BJ (cell line): ENCODE measurements at regions not wholly inside any gene's neighbourhood (a gene's known extent, or its start where the extent isn't known, plus 50 kb on each side); places are given as distances from the start of the nearest gene placed in this dataset.

ENCODE experiments used
- CTCF ChIA-PET: fragments of 350-600 bp; formaldehyde crosslinking; extraction: SDS; loops from one replicate; lab custom pipeline; 2021; ENCODE audit warnings: antibody characterized with exemption, inconsistent platforms; lab: Yijun Ruan, JAX
- POLR2A ChIA-PET: fragments of 300-600 bp; sonication (Branson Sonifier 250); formaldehyde crosslinking; extraction: SDS; loops from one replicate; lab custom pipeline; 2021; ENCODE audit warnings: antibody characterized with exemption; lab: Charles Lee
- DNase-seq: peaks from one replicate; pipeline ENCODE4 v3.0.0-alpha.2; 2011; ENCODE audit warnings: low read depth
- H3K27me3 ChIP-seq: 2 replicates; pipeline ENCODE4 v1.6.0; 2011; ENCODE audit warnings: low read length; ENCODE audit not compliant: control insufficient read depth, insufficient read depth
- H3K36me3 ChIP-seq: 2 replicates; pipeline ENCODE4 v1.5.1; 2011; ENCODE audit warnings: low read length; ENCODE audit not compliant: control insufficient read depth, insufficient read depth
- H3K4me3 ChIP-seq: 2 replicates; pipeline ENCODE4 v1.5.1; 2011; ENCODE audit warnings: low read depth, mild to moderate bottlenecking, control low read depth, low read length
- TF ChIP-seq, protein P1 (sequence below): IDR thresholded peaks from 2 replicates; pipeline ENCODE4 v1.5.1; 2011; ENCODE audit warnings: low read depth, mild to moderate bottlenecking, control low read depth, inconsistent platforms, low read length, moderate library complexity; ENCODE audit not compliant: insufficient read depth

DNA sequence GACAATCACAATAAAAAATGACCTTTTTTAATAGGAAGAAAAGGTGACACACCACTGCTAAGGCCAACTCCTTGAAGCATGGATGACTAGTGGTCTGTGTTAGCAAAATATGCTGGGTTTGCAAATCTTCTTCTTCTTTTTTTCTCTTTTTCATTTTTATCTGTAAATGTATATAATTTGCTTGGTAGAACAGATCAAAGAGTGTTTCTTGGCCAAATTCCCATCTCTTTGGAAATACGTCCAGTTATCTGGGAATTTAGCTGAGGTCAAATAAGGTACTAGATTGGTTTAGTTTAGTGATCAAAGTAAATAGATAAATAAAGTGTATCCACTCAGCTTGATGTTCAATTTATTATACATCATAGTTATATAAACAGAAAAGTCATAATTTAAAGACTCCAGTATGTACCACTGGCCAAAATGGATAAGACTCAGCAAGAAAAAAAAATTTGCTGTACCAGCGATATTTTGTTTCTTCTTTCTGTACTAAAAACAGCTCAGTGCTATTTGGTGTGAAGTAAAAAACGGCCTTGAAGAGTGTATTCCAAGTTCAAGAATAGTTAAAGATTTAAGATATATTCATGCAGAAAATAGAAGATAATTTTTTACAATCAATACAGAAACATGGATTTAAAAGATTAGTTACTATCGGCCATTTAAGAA lies 738.6 kb upstream of the PIK3C3 start:
- CTCF ChIA-PET, result no interaction called here
- no peak overlapping the region for H3K4me3 ChIP-seq
- no peaks in the 10 kb centered on the region for H3K36me3 ChIP-seq
- H3K27me3 ChIP-seq, result no peaks in the 10 kb centered on the region
- POLR2A ChIA-PET, result no interaction called here
- no peak for DNase-seq
- TF ChIP-seq, protein P1, sequence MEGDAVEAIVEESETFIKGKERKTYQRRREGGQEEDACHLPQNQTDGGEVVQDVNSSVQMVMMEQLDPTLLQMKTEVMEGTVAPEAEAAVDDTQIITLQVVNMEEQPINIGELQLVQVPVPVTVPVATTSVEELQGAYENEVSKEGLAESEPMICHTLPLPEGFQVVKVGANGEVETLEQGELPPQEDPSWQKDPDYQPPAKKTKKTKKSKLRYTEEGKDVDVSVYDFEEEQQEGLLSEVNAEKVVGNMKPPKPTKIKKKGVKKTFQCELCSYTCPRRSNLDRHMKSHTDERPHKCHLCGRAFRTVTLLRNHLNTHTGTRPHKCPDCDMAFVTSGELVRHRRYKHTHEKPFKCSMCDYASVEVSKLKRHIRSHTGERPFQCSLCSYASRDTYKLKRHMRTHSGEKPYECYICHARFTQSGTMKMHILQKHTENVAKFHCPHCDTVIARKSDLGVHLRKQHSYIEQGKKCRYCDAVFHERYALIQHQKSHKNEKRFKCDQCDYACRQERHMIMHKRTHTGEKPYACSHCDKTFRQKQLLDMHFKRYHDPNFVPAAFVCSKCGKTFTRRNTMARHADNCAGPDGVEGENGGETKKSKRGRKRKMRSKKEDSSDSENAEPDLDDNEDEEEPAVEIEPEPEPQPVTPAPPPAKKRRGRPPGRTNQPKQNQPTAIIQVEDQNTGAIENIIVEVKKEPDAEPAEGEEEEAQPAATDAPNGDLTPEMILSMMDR, result no peak

DNA sequence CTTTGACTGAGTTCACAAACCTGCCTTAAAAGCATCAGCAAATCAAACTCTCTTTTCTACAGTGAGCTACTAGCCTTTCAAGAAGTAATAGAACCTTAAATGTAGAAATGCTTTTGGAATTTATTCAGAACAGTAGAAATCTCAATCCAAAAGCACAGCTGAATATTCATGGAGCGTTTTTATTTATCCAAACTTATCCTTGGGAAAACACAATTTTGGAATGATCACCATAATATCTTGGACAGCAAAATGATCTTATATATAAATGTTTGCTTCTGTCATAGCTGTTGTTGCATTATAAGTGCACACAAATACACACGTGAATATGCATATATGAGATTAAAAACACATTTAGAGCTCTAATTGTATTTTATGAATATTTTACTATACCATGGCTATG lies 747.3 kb upstream of the PIK3C3 start:
- ChIA-PET POLR2A (no interaction called here), CTCF (no interaction called here)
- H3K4me3 ChIP-seq, result no peak overlapping the region

DNA sequence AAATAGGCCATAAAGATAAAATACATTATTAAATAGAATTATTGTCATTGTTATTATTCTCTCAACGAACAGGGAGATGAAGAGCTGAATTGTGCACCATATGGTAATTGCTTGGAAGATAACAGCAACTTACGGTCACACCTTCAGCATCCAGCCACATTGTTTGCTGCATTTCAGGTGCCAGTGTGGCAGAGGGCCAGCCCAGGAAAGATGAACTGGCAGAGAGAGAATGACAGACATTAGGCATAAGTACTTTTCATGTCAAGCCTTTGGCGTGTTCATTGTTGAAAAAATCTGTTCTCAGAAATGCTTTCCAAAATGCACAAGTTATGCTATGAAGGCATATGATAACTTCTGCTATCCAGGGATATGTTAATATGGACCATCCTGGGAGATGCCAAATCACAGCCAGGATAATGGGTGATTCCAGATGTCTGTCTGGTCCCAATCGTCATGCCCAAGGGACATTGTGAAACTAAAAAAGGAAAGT lies 748.6 kb upstream of the PIK3C3 start:
- Histone ChIP-seq H3K27me3 (no peaks in the 10 kb centered on the region), H3K4me3 (no peak overlapping the region), H3K36me3 (no peaks in the 10 kb centered on the region)
- POLR2A ChIA-PET, result no interaction called here
- TF ChIP-seq, protein P1, result no peak
- CTCF ChIA-PET, result no interaction called here
- DNase-seq, result no peak

More for the DNA sequence above, 747.3 kb upstream of the PIK3C3 start:
- TF ChIP-seq, protein P1, result no peak
- Histone ChIP-seq H3K36me3 (no peaks in the 10 kb centered on the region), H3K27me3 (no peaks in the 10 kb centered on the region)
- no peak for DNase-seq

DNA sequence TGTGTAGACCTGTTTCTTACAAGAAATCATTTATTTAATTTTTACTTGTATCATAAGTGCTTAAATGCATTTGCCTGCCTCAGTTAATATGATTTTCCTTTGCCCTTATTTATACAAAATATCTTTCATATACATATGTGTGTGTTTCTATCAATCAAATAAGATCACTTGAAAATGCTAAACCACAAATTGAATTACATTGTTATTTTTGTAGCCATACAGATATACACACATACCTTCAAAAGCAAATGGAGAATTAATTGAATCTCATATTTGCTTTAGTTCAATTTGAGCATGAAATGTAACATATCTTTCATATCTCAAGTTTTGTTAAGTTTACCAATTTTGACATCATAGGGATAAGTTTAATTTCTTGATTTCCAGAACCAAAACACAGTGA lies 755.8 kb upstream of the PIK3C3 start:
- ChIA-PET POLR2A (no interaction called here), CTCF (no interaction called here)
- no peak overlapping the region for H3K4me3 ChIP-seq
- TF ChIP-seq, protein P1, result no peak
- H3K36me3 ChIP-seq, result no peaks in the 10 kb centered on the region
- no peaks in the 10 kb centered on the region for H3K27me3 ChIP-seq
- no peak for DNase-seq

DNA sequence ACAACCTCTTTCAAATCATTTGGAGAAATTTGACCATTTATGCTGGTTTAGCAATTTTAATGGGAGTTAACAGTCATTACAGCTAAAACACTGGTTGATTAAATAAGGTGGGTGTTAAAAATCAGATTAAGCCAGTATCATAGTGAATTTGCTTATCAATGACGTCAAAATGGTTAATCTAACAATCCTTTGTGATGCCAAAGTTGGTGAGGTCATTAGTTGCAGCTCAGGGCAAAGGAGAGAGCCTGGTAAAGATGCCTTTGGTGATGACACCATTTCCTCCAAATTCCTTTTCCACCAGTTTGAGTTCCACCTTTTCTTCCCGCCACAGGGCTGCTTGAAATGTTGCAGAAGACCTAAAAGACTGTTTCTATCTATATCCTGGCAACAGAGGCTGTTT lies 757.1 kb upstream of the PIK3C3 start:
- CTCF ChIA-PET, result no interaction called here
- POLR2A ChIA-PET, result no interaction called here
- TF ChIP-seq, protein P1, result no peak

More for the DNA sequence above, 757.1 kb upstream of the PIK3C3 start:
- no peaks in the 10 kb centered on the region for H3K27me3 ChIP-seq
- no peak overlapping the region for H3K4me3 ChIP-seq
- H3K36me3 ChIP-seq, result no peaks in the 10 kb centered on the region
- no peak for DNase-seq
